HG02885 (cell line): ENCODE measurements at regions not wholly inside any gene's neighbourhood (a gene's known extent, or its start where the extent isn't known, plus 50 kb on each side); places are given as distances from the start of the nearest gene placed in this dataset.
"Not testable (repeated sequence)": the region's sequence is repeated elsewhere in the genome, so short reads cannot be mapped to it uniquely, and the experiment has no call there.

ENCODE experiments used
- ATAC-seq: cut with Tn5 transposase; IDR thresholded peaks from one replicate; pipeline ENCODE4 v1.9.1; 2021; ENCODE audit warnings: mild to moderate bottlenecking; ENCODE audit not compliant: unreplicated experiment, poor library complexity

DNA sequence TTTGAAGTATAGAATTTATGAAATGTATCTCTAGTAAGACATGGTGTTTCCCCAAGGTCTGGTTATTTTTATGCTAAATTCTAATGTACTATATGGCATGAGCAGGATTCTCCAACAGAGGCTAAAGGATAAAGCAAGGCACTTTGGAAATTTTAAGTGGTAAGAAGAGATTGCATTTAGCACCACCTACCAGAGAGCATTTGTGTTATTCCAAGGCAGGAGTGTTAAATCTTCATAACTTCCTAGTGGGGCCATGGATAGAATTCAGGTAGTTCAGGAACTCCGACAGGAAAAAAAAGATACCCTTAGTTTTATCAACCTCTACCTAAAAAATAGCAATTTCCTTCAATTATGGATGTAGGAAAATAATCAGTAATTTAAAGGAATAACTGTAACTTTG is 497.4 kb upstream of the CRIM1 start:
- ATAC-seq: no peak

DNA sequence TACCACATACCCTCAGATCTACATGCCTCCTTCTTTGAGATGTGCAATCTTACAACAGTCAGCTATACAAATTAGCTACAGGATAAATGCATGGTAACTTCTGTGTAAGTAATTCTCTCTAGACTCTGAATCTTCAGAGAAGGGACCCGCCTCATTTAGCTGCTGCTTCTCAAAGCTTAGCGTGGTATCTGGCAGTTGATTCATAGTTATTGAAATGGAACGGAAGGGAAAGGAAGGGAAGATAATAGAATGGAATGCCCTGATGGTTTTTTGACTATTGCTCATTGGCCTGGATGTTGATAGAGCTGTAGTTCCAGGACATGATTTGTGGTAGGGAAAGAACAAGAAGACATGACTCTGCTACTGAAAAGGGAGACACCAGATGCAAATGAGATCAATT is 498.1 kb upstream of the CRIM1 start:
- no peak for ATAC-seq

DNA sequence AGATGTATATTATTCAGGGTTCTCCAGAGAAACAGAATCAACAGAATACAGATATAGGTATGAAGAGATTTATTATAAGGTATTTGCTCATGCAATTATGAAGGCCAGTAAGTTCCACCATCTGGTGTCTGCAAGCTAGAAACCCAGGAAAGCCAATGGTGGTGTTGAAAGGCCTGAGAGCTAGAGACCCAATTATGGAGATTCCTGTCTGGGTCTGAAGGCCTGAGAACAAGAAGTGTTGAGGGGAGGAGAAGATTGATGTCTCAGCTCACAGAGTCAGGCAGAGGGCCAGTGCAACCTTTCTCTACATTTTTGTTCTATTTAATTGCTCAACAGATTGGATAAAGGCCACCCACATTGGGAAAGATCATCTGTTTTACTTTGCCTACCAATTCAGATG is 524.2 kb upstream of the CRIM1 start:
- ATAC-seq: no peak

DNA sequence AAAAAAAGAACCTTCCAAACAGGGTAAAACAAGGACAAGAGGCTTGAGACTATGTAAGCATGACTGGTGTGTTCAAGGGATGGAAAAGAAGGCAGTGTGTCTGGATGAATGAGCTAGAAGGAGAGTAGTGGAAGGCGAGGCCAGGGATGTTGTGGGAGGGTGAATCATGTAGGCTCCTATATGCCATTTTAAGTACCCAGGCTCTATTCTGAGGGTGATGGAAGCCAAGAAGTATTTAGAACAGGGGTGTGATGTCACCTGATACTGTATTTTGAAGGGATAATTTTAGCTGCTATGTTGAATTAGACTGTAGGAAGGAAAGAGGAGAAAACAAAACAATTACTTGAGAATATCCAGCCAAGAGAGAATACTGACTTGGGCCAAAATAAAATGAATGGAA is 524.7 kb upstream of the CRIM1 start:
- ATAC-seq: no peak

DNA sequence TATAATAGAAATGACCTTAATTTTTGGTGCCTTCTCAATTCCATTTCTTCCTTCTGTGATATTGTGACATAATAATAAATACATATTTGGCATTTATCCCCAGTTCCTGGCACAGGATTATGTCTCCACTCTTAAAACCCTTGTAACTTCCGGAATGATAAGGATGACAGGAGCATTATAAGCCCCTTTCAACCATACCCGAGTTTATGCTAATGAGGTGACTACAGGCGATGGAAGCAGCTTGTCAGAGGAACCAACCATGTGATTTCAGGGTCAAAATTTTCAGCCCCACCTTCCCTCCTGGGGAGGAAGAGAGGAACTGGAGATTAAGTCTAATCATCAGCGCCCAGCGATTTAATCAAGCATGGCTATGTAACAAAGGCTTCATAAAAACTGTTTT is 528.5 kb upstream of the CRIM1 start:
- ATAC-seq: no peak

DNA sequence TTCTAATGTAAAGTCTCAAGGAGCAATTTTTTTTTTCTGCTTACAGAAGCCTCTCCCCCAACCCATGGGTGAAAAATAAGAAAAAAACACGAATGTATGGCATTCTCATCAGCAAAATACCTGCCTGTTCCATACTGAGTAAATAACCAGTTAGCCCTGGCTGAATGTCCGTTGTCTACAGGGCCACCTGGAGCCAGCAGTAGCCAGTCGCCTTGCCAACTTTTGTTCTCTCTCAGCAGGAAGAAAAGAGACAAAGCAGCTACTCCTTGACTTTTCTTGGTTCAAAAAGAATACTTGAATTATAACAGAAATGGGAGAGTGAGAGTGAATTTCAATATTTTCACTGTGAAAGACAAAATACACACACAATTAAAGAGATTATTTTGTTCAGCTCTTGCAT is 532.9 kb upstream of the CRIM1 start:
- ATAC-seq: no peak

DNA sequence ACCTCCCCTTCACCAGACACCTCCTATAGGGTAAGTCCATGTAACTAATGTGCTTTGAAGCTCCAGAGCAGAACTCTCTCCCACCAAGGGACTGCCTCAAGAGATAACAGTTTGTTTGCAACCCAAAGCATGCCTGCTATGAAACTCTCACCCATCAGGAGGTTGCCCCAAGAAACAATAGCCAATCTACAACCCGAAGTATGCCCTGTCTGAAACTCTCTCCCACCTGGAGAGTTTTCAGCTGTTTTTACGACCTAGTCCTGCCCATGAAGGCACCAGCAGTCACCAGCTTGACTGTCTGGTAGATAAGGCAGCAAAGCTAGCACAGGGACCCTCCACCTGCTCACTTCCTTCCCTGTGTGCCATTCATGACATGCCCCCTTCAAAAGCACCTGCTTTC is 533.9 kb upstream of the CRIM1 start:
- no peak for ATAC-seq

DNA sequence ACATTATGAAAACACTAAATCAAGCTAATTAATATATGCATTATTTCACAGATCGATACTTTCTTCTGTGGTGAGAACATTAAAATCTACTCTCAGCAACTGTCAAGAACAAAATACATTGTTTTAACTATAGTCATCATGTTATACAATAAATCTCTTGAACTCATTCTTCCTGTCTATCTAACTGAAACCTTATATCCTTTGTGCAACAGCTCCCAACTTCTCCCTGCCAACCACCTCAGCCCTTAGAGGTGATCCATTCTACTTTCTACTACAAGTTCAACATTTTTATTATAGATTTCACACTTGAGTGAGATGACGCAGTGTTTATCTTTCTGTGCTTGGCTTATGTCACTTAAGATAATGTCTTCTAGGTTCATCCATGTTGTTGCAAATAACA is 535.2 kb upstream of the CRIM1 start:
- ATAC-seq: no peak

DNA sequence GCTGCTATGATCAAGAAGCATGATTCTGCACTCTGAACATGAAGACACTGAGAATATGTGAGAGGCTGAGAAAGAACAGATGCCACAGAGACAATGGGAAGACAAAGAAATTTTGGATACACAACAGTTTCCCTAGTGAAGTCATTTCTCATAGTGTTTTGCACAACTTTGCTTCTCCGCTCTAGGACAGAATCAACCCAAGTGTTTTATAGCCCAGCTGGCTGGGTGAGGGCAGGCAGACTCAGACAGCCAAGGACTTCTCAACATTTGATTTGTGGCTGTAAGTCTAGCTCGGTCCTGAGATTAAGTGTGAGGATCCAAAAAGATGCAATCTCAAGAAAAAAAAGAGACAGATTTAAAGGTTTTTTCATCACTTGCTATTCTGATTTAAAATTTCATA is 536.5 kb upstream of the CRIM1 start:
- ATAC-seq: no peak

DNA sequence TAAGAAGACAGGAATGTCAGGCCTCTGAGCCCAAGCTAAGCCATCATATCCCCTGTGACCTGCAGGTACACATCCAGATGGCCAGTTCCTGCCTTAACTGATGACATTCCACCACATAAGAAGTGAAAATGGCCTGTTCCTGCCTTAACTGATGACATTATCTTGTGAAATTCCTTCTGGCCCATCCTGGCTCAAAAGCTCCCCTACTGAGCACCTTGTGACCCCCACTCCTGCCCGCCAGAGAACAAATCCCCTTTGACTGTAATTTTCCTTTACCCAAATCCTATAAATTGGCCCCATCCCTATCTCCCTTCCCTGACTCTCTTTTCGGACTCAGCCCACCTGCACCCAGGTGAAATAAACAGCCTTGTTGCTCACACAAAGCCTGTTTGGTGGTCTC is 537.2 kb upstream of the CRIM1 start:
- ATAC-seq: not testable (repeated sequence)

DNA sequence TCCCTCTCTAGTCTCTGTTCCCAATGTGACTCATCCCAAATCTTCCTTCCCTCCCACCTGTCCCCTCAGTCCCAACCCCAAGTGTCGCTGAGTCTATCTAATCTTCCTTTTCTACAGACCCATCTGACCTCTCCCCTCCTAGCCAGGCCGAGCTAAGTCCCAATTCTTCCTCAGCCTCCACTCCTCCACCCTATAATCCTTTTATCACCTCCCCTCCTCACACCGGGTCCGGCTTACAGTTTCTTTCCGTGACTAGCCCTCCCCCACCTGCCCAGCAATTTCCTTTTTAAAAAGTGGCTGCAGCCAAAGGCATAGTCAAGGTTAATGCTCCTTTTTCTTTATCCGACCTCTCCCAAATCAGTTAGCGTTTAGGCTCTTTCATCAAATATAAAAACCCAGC is 541.0 kb upstream of the CRIM1 start:
- ATAC-seq: not testable (repeated sequence)

DNA sequence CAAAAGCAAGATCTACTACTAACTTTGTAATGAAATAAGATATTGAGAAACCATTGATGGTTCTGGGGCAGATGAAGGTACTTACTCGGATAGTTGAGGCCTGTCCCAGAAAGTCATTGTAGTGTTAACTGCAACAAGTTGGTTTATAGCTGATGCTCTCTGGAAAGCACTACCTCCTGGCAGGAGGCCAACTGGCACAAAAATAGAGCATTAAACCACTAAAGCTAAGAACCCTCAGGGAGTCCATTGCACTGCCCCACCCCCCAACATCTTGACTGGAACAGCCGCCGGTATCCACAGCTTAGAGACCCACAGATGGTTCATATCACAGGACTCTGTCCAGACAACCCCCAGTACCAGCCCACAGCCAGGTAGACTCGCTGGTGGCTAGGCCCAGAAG is 552.5 kb upstream of the CRIM1 start:
- no peak for ATAC-seq

DNA sequence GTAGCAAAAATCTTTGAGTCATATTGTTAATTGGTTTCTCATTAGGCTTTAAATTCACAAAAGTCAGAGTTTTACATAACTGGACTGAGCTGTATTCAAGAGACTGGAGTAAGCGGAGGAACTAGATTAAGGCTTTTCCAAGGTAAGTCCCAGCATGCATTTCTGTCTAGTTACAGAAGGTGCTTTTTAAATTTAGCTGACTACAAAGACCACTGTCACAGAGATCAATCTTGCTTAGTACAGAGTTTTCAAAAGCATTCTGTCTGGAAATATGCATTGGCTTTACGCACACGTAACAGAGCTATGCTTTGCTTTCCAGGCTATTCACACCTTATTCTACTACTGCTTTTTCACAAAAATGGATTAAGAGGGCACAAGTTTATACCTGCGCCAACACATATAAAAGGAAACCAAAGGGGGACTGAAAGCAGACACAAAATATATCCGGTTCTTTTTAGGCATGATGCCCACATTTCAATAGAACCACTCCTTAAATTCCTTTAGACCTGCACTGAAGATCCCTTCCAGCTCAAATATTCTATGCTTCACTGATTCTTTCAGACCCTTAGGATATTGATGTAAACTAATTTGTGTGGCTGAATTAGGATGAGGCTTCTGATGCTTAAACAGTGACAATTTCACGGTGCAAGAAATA is 560.7 kb upstream of the CRIM1 start:
- no peak for ATAC-seq

DNA sequence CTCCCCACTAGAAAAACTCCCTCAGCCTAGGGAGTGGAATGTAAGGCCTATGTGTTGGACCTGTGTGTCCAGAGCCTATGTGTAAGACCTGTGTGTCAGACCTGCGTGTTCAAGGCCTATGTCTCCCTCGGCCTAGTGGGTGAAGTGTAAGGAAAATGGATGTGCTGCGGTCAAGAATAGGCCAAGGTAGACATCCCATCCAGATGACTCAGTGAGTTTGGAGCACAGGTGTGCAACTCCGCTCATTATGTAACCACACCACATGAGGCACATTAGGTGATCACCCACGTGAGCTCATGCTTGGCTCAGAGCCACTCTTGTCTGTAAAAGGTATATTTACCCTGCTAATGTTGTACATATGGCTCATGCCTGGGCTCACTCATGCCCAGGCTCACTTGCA is 565.3 kb upstream of the CRIM1 start:
- no peak for ATAC-seq

DNA sequence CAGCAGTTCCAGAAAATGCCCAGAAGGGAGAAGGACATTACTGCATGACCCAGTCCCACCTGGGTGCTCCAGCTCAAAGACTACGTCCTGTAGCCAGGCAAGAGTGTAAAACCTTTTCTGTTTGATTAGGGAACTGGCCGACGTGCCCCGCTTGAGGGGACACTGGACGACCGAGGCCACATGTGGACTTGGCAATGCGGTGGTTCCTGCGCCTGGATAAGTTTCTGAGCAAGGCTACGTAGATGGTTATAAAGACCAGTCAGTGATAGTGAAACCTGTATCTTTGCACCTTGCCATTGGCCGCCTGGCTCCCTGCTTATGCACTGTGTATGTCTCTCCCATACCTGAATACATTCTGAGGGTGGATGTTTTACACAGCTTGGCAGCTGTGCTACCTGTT is 567.0 kb upstream of the CRIM1 start:
- ATAC-seq: no peak

DNA sequence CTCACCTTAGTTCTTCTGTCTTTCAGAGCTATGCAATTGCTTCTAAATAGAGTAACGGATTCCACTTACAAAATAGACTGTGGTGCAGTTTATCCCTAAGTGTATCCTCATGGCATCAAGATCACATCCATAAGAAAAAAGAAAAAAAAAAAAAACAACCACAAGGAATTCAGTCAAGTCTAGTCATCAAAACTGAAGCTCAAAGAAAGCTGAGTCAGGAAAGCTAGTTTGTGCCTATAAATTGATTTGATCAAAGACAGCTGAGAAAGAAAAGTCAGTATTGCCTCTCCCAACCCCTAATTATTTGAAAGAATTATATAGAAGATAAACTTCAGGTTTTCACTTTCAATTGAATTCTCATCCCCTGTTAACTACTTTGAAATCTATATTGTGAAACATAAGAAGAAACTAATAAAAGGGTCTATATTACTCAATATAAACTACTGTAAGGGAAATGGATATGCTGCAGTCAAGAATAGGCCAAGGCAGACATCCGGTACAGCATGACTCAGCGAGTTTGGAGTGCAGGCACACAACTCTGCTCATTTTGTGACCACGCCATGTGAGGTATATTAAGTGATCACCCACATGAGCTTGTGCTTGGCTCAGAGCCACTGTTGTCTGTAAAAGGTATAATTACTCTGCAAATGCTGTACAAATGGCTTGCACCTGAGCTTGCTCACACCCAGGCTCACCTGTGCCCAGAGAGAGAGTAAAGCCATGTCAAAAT is 568.1 kb upstream of the CRIM1 start:
- ATAC-seq: no peak

DNA sequence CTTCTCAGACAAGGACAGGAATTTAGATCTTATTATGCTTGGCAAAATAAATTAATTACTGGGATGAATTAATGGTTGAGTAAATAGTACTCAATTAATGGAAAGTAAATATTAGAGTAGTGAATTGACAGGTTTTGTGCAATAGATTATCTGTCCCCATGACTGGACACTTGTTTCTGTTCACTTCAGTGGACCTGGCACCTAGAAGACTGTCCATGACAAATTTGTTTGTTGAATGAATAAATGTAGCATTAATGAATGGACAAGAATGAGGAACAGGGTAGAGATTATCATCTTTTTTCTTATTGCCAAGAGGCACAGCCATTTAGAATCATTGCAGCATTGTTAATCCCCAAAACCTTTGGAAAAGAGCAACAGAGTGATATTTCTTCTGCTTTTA is 570.0 kb upstream of the CRIM1 start:
- no peak for ATAC-seq

DNA sequence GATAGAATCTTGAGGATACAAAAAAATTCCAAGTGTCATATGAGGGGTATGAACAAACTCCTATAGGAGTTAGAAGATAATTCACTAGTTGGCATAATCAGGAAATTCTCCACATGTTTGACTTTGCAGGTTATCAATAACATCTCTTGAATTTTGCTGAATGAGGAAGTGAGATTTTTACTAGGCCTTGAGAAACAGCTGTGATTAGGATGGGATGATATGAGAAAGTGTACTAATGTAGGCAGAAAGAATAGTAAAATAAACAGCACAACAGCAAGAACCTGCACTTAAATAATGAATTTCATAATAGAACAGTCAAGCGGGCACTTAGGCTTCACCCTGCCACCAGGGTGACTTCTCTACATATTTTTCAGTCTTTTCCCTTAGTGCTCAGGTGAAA is 570.8 kb upstream of the CRIM1 start:
- no peak for ATAC-seq

DNA sequence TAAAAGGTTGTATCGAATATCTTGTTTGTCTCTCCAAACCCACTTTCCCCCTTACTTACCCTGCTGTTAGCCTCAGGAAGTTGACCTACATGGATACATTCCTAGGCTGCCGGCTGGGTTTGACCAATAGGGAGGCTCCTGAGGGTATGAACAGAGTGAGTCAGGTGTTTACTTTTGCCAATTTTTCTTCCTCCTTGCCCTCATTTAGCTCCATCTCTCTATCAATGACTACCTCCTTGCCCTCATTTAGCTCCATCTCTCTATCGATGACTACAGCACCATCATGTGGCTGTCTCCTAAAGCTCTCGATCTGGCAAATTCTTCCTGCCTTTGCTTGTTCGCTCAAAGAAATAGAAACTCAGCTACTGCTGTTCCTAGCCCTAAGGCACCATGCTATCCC is 571.9 kb upstream of the CRIM1 start:
- no peak for ATAC-seq

DNA sequence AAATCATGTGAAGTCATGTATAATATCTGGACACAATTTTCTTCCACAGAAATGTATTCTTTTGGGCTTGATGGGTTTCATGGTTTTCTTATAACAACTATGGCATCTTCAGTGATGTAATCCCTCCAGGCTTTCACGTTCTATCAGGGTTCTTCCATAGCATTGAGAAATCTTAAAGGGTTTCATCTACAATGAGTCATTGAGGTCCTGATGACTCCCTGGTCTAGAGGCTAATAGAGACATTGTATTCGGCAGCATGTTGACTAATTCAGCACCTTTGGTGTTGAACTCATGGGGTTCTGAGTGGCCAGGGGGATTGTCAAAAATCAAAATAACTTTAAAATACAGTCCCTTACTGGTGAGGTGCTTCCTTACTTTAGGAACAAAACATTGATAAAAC is 614.0 kb upstream of the CRIM1 start:
- no peak for ATAC-seq

DNA sequence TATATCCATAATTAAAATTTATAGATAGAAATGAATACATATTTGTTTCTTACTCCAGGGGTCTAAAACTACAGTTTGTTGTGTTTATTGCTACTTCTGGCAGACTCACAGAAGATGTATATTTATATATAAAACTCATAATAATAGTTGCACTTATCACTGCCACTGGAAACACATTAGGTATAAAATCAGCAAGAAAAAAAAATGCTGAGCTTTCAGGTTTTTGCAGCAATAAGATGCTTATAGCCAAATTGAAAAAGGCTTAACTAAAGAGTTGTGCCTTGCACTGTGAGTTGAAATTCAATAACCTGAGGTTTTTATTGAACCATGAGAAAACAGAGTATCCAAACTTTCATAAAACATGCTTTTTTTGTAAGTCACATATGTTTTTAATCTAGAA is 623.9 kb upstream of the CRIM1 start:
- no peak for ATAC-seq

DNA sequence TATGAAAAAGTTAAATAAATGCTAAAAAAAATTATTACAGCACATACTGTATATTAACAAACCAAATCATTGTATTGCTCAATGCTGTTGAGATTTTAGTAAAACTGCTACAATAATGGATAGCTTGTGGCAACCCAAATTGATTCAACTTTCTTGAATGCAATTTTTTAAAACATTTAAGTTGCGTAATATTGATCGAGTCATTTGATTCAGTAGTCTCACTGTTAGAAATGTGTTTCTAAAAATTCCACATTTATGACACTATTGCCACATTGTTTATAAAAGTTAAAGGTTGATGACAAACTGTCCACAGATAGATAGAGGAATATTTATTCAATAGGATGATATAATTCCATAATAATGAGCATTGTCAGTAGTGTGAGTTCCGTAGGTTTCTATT is 640.7 kb upstream of the CRIM1 start:
- ATAC-seq: no peak
